ENCODE measurements at regions not wholly inside any gene's neighbourhood (a gene's known extent, or its start where the extent isn't known, plus 50 kb on each side); places are given as distances from the start of the nearest gene placed in this dataset.
"Not testable (repeated sequence)": the region's sequence is repeated elsewhere in the genome, so short reads cannot be mapped to it uniquely, and the experiment has no call there.

GRCh38 chr11:10952872-10953271, 95.0 kb upstream of the ZBED5 start:
- Mint-ChIP-seq H3K27ac (no peak overlapping the region), H3K4me3 (no peak overlapping the region), H3K36me3 (ENCODE audit: low read depth) (no peaks in the 10 kb centered on the region), H3K27me3 (peaks cover 36% of the 10 kb centered on the region), H3K9me3 (no peaks in the 10 kb centered on the region), H3K4me1 (no peaks in the 10 kb centered on the region)
- ChIA-PET POLR2A (interaction anchor here (0.6 to 1.6 kb wide), 2 partner anchors 10 to 68 kb away, joined by 3 to 4 read pairs; no protein-coding TSS in a partner anchor), CTCF (interaction anchor here (1.5 to 1.7 kb wide), 2 partner anchors 19 to 161 kb away, joined by 4 to 5 read pairs; no protein-coding TSS in a partner anchor)
- no peak for DNase-seq

- CTCF ChIA-PET; H3K4me1 Mint-ChIP-seq; H3K4me3 Mint-ChIP-seq; DNase-seq; H3K9me3 Mint-ChIP-seq; POLR2A ChIA-PET; H3K27ac Mint-ChIP-seq; H3K36me3 Mint-ChIP-seq (ENCODE audit: low read depth): not testable (repeated sequence)
- peaks cover 41% of the 10 kb centered on the region for H3K27me3 Mint-ChIP-seq
Observed at GRCh38 chr11:10947935-10948334, 90.1 kb upstream of the ZBED5 start.

DNA sequence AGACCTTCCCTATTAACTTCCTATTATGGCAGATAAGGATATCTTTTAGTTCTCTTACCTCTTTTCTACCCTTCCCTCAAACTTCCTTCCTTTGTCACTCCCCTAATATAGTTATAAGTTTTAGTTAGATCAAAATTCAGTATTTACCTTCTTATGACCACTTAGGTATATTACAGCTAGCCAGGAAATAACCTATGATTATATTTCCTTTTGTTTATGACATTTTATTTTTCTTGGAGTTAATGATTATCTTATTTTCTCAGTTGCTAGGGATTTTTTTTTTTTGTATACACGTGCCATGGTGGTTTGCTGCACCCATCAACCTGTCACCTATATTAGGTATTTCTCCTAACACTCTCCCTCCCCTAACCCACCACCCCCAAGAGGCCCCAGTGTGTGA, 88.2 kb upstream of the ZBED5 start:
- POLR2A ChIA-PET, result no interaction called here
- Mint-ChIP-seq H3K4me1 (peaks cover 4% of the 10 kb centered on the region), H3K9me3 (no peaks in the 10 kb centered on the region), H3K36me3 (ENCODE audit: low read depth) (no peaks in the 10 kb centered on the region), H3K4me3 (no peak overlapping the region), H3K27ac (no peak overlapping the region), H3K27me3 (peaks cover 38% of the 10 kb centered on the region)
- CTCF ChIA-PET, result no interaction called here
- DNase-seq, result no peak

DNA sequence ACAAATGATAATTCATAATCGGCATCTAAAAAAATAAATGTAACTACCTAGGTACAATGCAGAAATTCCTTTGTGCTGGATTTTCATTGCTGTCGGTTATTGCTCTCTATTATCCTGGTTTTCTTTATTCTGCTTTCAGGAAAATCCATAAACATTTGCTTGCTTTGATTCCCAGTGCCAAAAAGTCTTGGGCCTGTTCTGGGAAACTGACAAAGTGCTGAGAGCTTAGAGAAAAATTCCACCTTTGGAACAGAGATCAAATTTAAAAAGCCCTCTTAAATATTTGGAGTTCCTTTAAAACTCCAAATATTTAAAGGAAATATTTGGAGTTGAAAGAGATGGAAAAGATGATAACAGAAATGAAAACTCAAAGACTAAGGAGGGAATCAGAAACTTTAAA, 87.3 kb upstream of the ZBED5 start:
- Mint-ChIP-seq H3K9me3 (no peaks in the 10 kb centered on the region), H3K27me3 (peaks cover 31% of the 10 kb centered on the region), H3K4me1 (peaks cover 4% of the 10 kb centered on the region), H3K4me3 (no peak overlapping the region), H3K27ac (no peak overlapping the region), H3K36me3 (ENCODE audit: low read depth) (no peaks in the 10 kb centered on the region)
- POLR2A ChIA-PET, result no interaction called here
- no peak for DNase-seq
- CTCF ChIA-PET, result interaction anchor here (1.6 kb wide), 1 partner anchor 83 kb away, joined by 6 read pairs; no protein-coding TSS in a partner anchor

- ChIA-PET POLR2A (no interaction called here), CTCF (interaction anchor here (1.3 to 3.8 kb wide), 5 partner anchors 10 to 151 kb away, joined by 3 to 19 read pairs (median 6); no protein-coding TSS in a partner anchor)
- Mint-ChIP-seq H3K36me3 (ENCODE audit: low read depth) (no peaks in the 10 kb centered on the region), H3K27ac (no peak overlapping the region), H3K9me3 (no peaks in the 10 kb centered on the region), H3K4me1 (peaks cover 4% of the 10 kb centered on the region), H3K4me3 (no peak overlapping the region), H3K27me3 (peaks cover 21% of the 10 kb centered on the region)
- DNase-seq, result no peak
Observed at GRCh38 chr11:10943968-10944367, 86.1 kb upstream of the ZBED5 start.

GRCh38 chr11:10942620-10943019, 84.8 kb upstream of the ZBED5 start:
- H3K4me1 Mint-ChIP-seq, result peaks cover 4% of the 10 kb centered on the region
- ChIA-PET CTCF (interaction anchor here (0.5 to 3.8 kb wide), 5 partner anchors 9 to 150 kb away, joined by 3 to 19 read pairs (median 4); no protein-coding TSS in a partner anchor), POLR2A (interaction anchor here (1.3 kb wide), 1 partner anchor 10 kb away, joined by 4 read pairs; no protein-coding TSS in a partner anchor)
- H3K36me3 Mint-ChIP-seq (ENCODE audit: low read depth), result no peaks in the 10 kb centered on the region
- H3K4me3 Mint-ChIP-seq, result no peak overlapping the region
- H3K27ac Mint-ChIP-seq, result no peak overlapping the region
- H3K27me3 Mint-ChIP-seq, result peaks cover 8% of the 10 kb centered on the region
- DNase-seq, result no peak
- H3K9me3 Mint-ChIP-seq, result no peaks in the 10 kb centered on the region

- ChIA-PET POLR2A (no interaction called here), CTCF (interaction anchor here (0.9 to 3.8 kb wide), 4 partner anchors 8 to 149 kb away, joined by 3 to 19 read pairs (median 5); no protein-coding TSS in a partner anchor)
- Mint-ChIP-seq H3K9me3 (no peaks in the 10 kb centered on the region), H3K4me1 (peaks cover 4% of the 10 kb centered on the region), H3K36me3 (ENCODE audit: low read depth) (no peaks in the 10 kb centered on the region), H3K27ac (no peak overlapping the region), H3K4me3 (no peak overlapping the region), H3K27me3 (peaks cover 6% of the 10 kb centered on the region)
- no peak for DNase-seq
Observed at GRCh38 chr11:10941871-10942270, 84.0 kb upstream of the ZBED5 start.

- Mint-ChIP-seq H3K4me1 (peaks cover 4% of the 10 kb centered on the region), H3K9me3 (no peaks in the 10 kb centered on the region), H3K4me3 (no peak overlapping the region), H3K36me3 (ENCODE audit: low read depth) (no peaks in the 10 kb centered on the region), H3K27ac (no peak overlapping the region), H3K27me3 (peaks cover 4% of the 10 kb centered on the region)
- ChIA-PET POLR2A (no interaction called here), CTCF (interaction anchor here (1.6 to 3.8 kb wide), 2 partner anchors 8 to 11 kb away, joined by 4 to 19 read pairs; no protein-coding TSS in a partner anchor)
- no peak for DNase-seq
Observed at GRCh38 chr11:10941414-10941813, 83.6 kb upstream of the ZBED5 start.

DNA sequence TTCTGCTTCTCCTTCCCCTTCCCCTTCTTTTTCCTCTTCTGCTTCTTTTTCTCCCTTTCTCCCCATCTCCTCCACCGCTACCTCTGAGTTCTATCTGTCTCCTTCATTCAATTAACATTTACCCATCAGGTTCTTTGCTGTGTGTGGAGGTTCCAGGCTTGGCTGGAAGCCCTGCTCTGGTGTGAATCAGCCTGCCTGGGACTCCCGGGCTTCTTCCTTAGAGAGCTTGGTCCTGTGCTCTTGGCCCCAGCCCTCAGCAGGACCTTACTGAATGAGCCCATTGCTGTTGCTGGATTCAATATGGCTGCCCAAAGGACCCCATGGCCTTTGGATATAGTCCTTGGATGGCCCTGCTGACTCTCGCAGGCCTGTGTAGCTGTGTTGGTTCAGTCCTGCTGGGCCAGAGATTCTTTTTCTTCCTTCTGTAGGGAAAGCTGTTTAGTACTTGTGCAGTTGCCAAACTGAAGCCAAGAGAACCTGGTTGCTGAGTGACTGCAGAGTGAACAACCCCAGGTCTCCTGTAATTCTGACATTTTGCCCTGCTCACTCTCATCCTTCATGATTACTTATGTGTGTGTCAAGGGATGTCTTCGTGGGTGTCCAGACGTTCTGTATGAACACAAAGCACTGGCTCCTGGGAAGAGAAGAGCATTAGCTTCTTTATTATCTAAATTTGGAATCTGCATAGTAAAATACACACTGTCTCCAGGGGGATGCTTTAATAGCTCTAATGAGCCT, 81.0 kb upstream of the ZBED5 start:
- H3K36me3 Mint-ChIP-seq (ENCODE audit: low read depth), result no peaks in the 10 kb centered on the region
- H3K4me3 Mint-ChIP-seq, result no peak overlapping the region
- peaks cover 11% of the 10 kb centered on the region for H3K4me1 Mint-ChIP-seq
- no peaks in the 10 kb centered on the region for H3K9me3 Mint-ChIP-seq
- no peak for DNase-seq
- peaks cover 11% of the 10 kb centered on the region for H3K27me3 Mint-ChIP-seq
- ChIA-PET CTCF (interaction anchor here (0.7 kb wide), 1 partner anchor 1446 kb away, joined by 3 read pairs; no protein-coding TSS in a partner anchor), POLR2A (no interaction called here)
- no peak overlapping the region for H3K27ac Mint-ChIP-seq

DNA sequence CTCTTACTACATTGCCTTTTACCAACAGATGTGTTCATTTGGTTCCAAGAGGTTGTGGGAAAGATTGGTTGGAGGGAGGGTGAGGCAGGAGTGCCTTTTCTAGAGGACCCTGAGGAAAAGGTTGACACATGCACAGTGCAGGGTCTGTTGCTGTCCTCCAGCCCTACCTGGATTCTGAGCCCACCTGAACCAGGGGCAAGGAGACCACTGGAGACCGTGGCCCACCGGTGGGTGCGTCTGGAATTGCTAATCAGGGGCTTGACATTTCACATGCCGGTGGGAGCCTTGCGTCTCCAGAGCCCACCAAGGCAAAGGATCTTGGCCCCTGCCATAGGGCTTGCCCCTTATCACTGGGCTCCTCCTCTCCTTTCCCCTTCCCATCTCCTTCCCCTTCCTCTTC, 80.4 kb upstream of the ZBED5 start:
- DNase-seq, result no peak
- Mint-ChIP-seq H3K27ac (no peak overlapping the region), H3K36me3 (ENCODE audit: low read depth) (no peaks in the 10 kb centered on the region), H3K27me3 (peaks cover 17% of the 10 kb centered on the region), H3K9me3 (no peaks in the 10 kb centered on the region), H3K4me1 (peaks cover 12% of the 10 kb centered on the region), H3K4me3 (no peak overlapping the region)
- CTCF ChIA-PET, result interaction anchor here (0.7 kb wide), 1 partner anchor 1445 kb away, joined by 3 read pairs; no protein-coding TSS in a partner anchor
- POLR2A ChIA-PET, result no interaction called here

DNA sequence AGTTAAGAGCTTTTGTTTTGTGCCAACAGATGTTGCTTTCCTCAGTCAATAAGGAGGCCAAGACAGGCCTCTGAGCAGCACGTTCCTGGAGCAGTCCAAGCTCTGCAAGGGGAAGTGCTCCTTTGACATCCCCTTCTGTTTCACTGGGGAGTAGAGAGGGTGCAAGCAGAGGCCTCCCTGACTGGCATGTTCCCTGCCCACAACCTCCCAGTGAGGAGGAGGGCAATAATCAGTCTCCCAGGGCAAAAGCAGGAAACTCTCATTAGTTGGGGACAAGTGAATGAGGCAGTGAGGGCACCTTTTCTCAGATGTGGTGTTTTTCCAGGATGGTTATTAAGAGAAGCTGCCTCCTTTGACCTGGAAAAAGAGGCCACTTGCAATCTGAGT, 79.5 kb upstream of the ZBED5 start:
- POLR2A ChIA-PET, result no interaction called here
- no peaks in the 10 kb centered on the region for H3K36me3 Mint-ChIP-seq (ENCODE audit: low read depth)
- no peak overlapping the region for H3K27ac Mint-ChIP-seq
- no peak for DNase-seq
- H3K27me3 Mint-ChIP-seq, result peaks cover 25% of the 10 kb centered on the region
- H3K4me3 Mint-ChIP-seq, result no peak overlapping the region
- H3K9me3 Mint-ChIP-seq, result no peaks in the 10 kb centered on the region
- CTCF ChIA-PET, result interaction anchor here (1.0 to 1.6 kb wide), 2 partner anchors 84 to 89 kb away, joined by 3 to 5 read pairs; no protein-coding TSS in a partner anchor
- peaks cover 8% of the 10 kb centered on the region for H3K4me1 Mint-ChIP-seq

DNA sequence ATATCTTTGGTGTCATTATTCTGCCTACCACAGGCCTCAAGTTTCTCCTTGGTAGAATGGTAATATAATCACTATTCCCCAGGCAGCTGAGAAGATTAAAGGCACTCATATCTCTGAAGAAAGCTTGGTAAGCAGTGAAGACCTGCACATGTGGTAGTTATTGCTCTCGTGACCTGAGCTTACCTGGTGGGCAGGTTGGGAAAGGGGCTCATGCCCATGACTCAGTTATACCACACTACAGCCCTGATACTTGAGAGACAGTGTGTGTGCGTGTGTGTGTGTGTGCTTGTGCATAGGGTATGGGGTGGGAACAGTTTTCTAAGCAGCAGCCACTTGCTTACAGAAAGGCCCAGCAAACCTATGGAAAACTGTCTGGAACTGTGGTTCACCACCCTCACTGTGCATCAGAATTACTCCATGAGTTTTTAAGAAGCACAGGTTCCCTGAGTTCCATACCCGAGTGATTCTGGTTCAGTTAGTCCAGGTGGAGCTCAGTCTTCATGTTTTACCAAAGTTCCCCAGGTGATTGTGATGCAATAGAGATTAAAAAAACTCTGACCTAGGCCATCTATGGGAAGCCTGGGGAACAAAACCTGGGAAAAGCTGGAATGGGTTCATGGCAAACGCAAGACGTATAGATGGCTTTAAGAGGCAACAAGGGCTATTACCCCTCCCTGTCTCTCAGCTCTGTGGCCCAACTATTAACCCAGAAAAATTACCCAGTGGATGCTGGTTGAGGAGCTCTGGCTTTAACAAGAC, 79.0 kb upstream of the ZBED5 start:
- ChIA-PET CTCF (interaction anchor here (1.0 to 1.6 kb wide), 2 partner anchors 84 to 90 kb away, joined by 3 to 5 read pairs; no protein-coding TSS in a partner anchor), POLR2A (no interaction called here)
- Mint-ChIP-seq H3K27ac (no peak overlapping the region), H3K4me1 (peaks cover 7% of the 10 kb centered on the region), H3K9me3 (no peaks in the 10 kb centered on the region), H3K4me3 (no peak overlapping the region), H3K27me3 (peaks cover 28% of the 10 kb centered on the region), H3K36me3 (ENCODE audit: low read depth) (no peaks in the 10 kb centered on the region)
- DNase-seq, result no peak

DNA sequence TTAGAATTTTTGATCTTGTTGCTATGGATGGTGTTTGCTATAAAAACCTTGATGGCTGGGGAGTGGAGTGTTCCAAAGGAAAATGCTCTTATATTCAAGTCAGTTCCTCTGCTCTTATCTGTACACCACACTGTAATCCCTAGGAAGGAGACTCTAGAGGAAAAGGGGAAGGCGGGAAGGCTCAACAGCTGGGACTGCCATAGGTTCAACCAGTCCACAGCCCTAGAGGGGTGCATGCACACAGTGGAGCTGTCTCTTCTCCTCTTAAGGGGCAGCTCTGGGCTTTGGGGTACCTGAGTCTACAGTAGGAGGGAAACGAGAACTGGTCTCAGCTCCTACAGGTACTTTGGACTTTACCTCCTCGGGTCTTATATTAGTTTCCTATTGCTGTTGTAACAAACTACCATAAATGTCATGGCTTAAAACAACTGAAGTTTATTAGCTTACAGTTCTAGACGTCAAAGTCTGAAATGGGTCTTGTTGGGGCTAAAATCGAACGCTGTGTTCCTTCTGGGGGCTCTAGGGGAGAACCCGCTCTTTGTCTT, 77.2 kb upstream of the ZBED5 start:
- DNase-seq, result no peak
- H3K9me3 Mint-ChIP-seq, result no peaks in the 10 kb centered on the region
- POLR2A ChIA-PET, result interaction anchor here (2.3 kb wide), 1 partner anchor 126 kb away, joined by 9 read pairs; the partner anchor contains the start of gene EIF4G2
- no peak overlapping the region for H3K4me3 Mint-ChIP-seq
- peaks cover 41% of the 10 kb centered on the region for H3K27me3 Mint-ChIP-seq
- H3K27ac Mint-ChIP-seq, result no peak overlapping the region
- CTCF ChIA-PET, result interaction anchor here (0.6 to 3.4 kb wide), 14 partner anchors 9 to 1494 kb away, joined by 3 to 72 read pairs (median 4); partner anchors contain the start of gene GALNT18
- no peaks in the 10 kb centered on the region for H3K36me3 Mint-ChIP-seq (ENCODE audit: low read depth)
- H3K4me1 Mint-ChIP-seq, result peaks cover 15% of the 10 kb centered on the region

All from activated CD4-positive, alpha-beta memory T cell treated with anti-CD3 and anti-CD28 coated beads, Interleukin-2, amount 10 ng/mL, durations not matched to agents 7 days and 5 days (primary cell).